ENCODE measurements at regions not wholly inside any gene's neighbourhood (a gene's known extent, or its start where the extent isn't known, plus 50 kb on each side); places are given as distances from the start of the nearest gene placed in this dataset.

GRCh38 chr18:56481751-56482150 is 156.6 kb downstream of the TXNL1 start:
- H3K36me3 ChIP-seq, result no peaks in the 10 kb centered on the region
- H3K27ac ChIP-seq, result no peak overlapping the region
- WGBS, 2 donors, result 57 to 68% methylated on average over 1 of the region's 1 CpG
- intact Hi-C loops (cut with DNase I), result no loop called here
- no peaks in the 10 kb centered on the region for H3K4me1 ChIP-seq
- no peak overlapping the region for H3K4me3 ChIP-seq
- H3K27me3 ChIP-seq, result no peaks in the 10 kb centered on the region
- TF ChIP-seq, protein P1, sequence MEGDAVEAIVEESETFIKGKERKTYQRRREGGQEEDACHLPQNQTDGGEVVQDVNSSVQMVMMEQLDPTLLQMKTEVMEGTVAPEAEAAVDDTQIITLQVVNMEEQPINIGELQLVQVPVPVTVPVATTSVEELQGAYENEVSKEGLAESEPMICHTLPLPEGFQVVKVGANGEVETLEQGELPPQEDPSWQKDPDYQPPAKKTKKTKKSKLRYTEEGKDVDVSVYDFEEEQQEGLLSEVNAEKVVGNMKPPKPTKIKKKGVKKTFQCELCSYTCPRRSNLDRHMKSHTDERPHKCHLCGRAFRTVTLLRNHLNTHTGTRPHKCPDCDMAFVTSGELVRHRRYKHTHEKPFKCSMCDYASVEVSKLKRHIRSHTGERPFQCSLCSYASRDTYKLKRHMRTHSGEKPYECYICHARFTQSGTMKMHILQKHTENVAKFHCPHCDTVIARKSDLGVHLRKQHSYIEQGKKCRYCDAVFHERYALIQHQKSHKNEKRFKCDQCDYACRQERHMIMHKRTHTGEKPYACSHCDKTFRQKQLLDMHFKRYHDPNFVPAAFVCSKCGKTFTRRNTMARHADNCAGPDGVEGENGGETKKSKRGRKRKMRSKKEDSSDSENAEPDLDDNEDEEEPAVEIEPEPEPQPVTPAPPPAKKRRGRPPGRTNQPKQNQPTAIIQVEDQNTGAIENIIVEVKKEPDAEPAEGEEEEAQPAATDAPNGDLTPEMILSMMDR (IDR thresholded peaks at IDR 0.05), result no peak
- no peak for TF ChIP-seq POLR2A (IDR thresholded peaks at IDR 0.05)
- H3K9me3 ChIP-seq, result no peaks in the 10 kb centered on the region
- no peak for DNase-seq

GRCh38 chr18:56479841-56480240 is 158.6 kb downstream of the TXNL1 start:
- H3K9me3 ChIP-seq, result no peaks in the 10 kb centered on the region

GRCh38 chr18:56475250-56475649 is 163.1 kb downstream of the TXNL1 start:
- DNase-seq, result no peak
- WGBS, 2 donors, result 59 to 63% methylated on average over 2 of the region's 2 CpGs
- Histone ChIP-seq H3K4me3 (no peak overlapping the region), H3K9me3 (no peaks in the 10 kb centered on the region), H3K4me1 (no peaks in the 10 kb centered on the region), H3K27ac (no peak overlapping the region), H3K27me3 (no peaks in the 10 kb centered on the region), H3K36me3 (no peaks in the 10 kb centered on the region)
- TF ChIP-seq, protein P1 (IDR thresholded peaks at IDR 0.05), result no peak
- no peak for TF ChIP-seq POLR2A (IDR thresholded peaks at IDR 0.05)
- intact Hi-C loops (cut with DNase I), result no loop called here

More at GRCh38 chr18:56479841-56480240, 158.6 kb downstream of the TXNL1 start:
- intact Hi-C loops (cut with DNase I), result no loop called here
- TF ChIP-seq, protein P1 (IDR thresholded peaks at IDR 0.05), result no peak
- TF ChIP-seq POLR2A (IDR thresholded peaks at IDR 0.05), result no peak
- Histone ChIP-seq H3K4me3 (no peak overlapping the region), H3K36me3 (no peaks in the 10 kb centered on the region), H3K27me3 (no peaks in the 10 kb centered on the region), H3K27ac (no peak overlapping the region), H3K4me1 (no peaks in the 10 kb centered on the region)
- no peak for DNase-seq
- WGBS, 2 donors, result 74 to 97% methylated on average over 2 to 3 of the region's 3 CpGs

DNA sequence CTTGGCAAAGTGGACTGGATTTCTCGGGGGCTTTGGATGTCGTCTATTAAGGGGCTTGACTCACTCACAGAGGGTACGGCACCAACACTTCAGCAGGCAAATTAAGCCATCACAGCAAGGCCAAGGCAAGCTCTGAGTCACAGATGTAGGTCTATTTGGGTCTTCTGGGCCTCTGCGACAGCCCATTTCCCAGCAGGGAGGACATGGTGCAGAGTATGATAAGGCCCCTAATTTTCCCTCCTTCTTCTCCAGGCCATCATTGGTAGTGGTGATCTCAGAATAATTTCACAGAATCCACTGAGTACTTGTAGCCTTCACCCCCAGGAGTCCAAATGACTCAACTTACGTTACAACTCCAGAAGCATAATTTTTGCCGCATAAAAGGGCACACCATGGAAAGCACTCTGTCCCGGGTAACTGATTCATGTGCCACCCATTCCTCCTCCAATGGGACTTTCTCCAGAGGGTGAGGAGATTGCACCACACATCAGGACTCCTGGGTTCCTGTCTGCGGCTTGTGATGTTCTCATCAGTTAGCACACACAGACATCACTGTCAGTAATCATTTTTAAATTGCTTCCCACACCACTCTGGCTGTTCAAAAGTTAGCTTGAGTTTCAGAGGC is 164.9 kb downstream of the TXNL1 start:
- 87 to 88% methylated on average over 8 of the region's 8 CpGs for WGBS, 2 donors
- TF ChIP-seq POLR2A (IDR thresholded peaks at IDR 0.05), result no peak
- TF ChIP-seq, protein P1 (IDR thresholded peaks at IDR 0.05), result no peak
- H3K4me1 ChIP-seq, result peaks cover 0 to 9% (median 0%) of the 10 kb centered on the region in 3 donors
- no peak for DNase-seq
- no peak overlapping the region for H3K4me3 ChIP-seq
- no peak overlapping the region for H3K27ac ChIP-seq
- H3K36me3 ChIP-seq, result no peaks in the 10 kb centered on the region
- intact Hi-C loops (cut with DNase I), result no loop called here
- H3K9me3 ChIP-seq, result no peaks in the 10 kb centered on the region
- H3K27me3 ChIP-seq, result no peaks in the 10 kb centered on the region

- no peaks in the 10 kb centered on the region for H3K27me3 ChIP-seq
- WGBS, 2 donors, result 79 to 81% methylated on average over 5 of the region's 5 CpGs
- no peak for DNase-seq
- no peak for TF ChIP-seq POLR2A (IDR thresholded peaks at IDR 0.05)
- TF ChIP-seq, protein P1 (IDR thresholded peaks at IDR 0.05), result no peak
- no peaks in the 10 kb centered on the region for H3K9me3 ChIP-seq
- H3K4me1 ChIP-seq, result peaks cover 0 to 13% (median 0%) of the 10 kb centered on the region in 3 donors
- no peak overlapping the region for H3K4me3 ChIP-seq
- intact Hi-C loops (cut with DNase I), result no loop called here
- H3K27ac ChIP-seq, result no peak overlapping the region
- no peaks in the 10 kb centered on the region for H3K36me3 ChIP-seq
Observed at GRCh38 chr18:56470406-56471351, 167.7 kb downstream of the TXNL1 start.
